ENCODE measurements at regions not wholly inside any gene's neighbourhood (a gene's known extent, or its start where the extent isn't known, plus 50 kb on each side); places are given as distances from the start of the nearest gene placed in this dataset.
A peak's percentile ranks its signal among the peaks of the same experiment; 100 is the strongest.
"Not testable (repeated sequence)": the region's sequence is repeated elsewhere in the genome, so short reads cannot be mapped to it uniquely, and the experiment has no call there.

GRCh38 chr5:20797216-20797615, 809.2 kb upstream of the CDH18 start:
- DNase-seq (ENCODE audit: low read depth) = not testable (repeated sequence)

- not testable (repeated sequence) for DNase-seq (ENCODE audit: low read depth)
These were observed 796.8 kb upstream of the CDH18 start for GRCh38 chr5:20784755-20785154.

DNA sequence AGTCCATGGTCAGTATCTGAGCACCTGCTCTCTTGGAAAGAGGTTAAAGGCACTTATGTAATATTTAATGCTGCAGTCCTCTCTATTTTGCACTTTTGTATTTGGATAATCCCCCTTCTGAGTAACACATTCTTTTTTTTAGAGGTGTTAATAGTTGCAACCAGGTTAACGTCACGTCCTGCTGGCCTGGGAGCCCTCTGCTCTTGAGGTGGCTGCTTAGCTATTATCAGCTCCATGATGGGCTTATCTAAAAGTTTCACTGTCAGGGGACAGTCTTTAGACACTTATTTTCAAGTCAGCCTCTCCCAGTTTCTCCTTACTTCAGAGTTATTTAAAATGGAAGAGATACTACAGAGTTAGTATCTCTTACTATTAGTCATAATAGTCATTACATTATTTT, 795.5 kb upstream of the CDH18 start:
- DNase-seq (ENCODE audit: low read depth) = not testable (repeated sequence)

GRCh38 chr5:20771338-20771737, 783.3 kb upstream of the CDH18 start:
- not testable (repeated sequence) for DNase-seq (ENCODE audit: low read depth)

DNA sequence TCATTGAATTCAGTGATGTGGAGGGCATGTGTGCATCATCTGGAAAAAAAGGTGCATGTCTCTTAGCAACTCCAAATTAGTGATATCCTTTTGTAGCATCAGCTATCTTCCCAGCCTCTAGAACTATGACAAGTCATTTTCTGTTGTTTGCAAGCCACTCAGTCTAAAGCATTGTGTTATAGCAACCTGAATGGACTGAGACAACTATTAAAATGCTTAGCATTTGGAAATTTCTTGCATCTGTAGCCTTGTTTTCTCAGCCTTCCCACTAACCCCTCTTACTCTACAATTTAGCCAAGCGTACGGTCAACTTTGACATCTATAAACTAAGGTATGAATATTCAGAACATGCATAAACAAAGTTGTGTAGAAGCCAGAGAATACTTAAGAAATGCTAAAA, 777.1 kb upstream of the CDH18 start:
- not testable (repeated sequence) for DNase-seq (ENCODE audit: low read depth)

GRCh38 chr5:20759459-20759858, 771.5 kb upstream of the CDH18 start:
- DNase-seq (ENCODE audit: low read depth) = not testable (repeated sequence)

DNA sequence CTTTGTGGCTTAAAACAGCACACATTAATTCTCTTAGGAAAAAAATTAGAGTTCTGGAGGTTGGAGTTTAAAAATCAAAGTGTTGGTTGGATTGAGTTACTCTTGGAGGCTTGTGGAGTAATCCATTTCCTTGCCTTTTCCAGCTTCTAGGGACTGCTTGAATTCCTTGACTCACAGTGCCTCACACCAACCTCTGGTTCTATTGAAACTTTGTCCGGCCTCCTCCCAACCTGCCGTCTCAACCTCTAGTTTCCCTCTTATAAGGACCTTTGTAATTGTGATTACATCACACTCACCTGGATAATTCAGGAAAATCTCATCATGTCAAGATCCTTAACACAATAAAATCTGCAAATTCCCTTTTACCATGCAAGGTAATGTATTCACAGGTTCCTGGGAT, 764.2 kb upstream of the CDH18 start:
- DNase-seq (ENCODE audit: low read depth) = not testable (repeated sequence)

DNA sequence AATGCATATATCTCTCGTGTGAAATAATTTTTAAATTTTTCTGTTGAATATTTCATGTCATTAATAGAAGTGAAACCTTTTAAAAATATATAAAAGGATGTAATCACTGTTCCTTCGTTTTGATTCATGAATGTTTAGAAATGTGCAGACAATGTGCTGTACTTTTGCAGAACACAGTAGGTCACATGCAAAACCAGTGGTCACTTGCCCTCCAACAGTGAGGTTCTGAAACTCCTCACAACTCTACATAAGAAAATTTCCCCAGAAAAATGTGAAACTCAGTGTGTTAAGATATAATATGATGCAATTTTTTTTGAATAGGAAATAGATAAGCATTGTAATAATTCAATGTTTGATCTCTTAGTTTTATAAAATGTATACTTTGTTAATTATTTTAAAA, 747.7 kb upstream of the CDH18 start:
- not testable (repeated sequence) for DNase-seq (ENCODE audit: low read depth)

GRCh38 chr5:20732223-20732622, 744.2 kb upstream of the CDH18 start:
- DNase-seq (ENCODE audit: low read depth) = not testable (repeated sequence)

DNA sequence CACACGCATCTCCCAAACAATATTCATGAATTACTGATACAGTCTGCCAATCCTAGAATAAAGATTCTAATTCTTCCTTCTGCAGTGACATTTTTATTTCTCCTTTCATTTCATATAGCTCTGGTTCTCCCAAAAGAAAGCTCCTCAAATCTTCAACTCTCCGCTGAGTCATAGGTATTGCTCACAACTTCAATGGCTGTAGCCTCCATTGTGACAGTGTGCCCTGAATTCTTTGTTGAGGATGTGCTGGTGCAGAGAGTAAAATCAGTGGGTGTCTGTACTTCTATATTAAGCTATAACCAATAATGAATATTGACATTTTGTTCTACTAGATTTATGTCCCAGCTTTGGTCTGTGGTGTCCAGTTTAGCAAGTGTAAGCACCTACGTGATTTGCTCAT, 733.3 kb upstream of the CDH18 start:
- not testable (repeated sequence) for DNase-seq (ENCODE audit: low read depth)

DNA sequence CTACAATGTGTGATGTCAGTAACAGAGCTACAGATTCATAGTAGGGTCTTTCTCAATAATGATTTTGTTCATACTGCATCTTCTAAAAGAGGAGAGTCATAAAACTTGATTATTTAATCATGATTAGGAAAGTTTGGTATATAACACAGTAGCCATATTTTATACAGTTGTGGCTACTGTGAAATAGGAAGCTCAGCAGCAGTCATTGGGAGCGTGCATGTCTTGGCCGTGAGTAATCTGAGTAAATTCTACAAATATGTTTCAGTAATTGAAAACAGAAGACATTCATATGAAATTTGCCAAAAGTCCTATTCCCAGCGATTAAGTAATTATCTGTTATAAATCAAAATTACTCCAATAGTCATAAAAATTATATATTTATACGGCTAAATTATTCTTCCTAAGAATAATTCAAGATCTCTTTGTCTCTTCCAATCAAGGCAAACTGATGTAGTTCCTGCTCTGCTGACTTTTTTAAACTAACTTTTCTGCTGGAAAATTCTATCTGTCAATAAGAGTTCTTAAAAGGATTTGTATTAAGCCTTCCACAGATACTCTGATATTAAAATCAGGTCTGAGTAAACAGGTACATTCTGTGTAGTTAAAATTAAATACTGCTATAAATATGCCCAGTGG, 723.6 kb upstream of the CDH18 start:
- not testable (repeated sequence) for DNase-seq (ENCODE audit: low read depth)

DNA sequence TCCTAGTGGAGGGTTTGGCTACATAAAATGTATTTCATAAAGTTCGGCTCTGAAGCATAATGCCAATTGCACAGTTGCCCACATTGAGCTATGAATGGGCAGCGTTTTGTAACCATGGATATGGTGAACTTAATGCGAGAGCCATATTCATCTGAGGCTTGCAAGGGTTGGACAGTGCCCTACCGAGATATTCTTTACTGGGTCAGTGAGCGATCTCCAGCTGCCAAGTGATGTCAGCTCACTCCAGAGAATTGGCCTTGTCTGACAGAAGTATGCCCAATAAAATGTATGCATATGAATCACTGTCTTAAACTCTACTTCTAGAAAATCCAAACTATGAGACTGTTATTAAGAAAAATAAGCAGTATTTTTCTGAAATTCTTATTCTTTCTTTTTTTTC, 719.6 kb upstream of the CDH18 start:
- not testable (repeated sequence) for DNase-seq (ENCODE audit: low read depth)

- no peak for DNase-seq (ENCODE audit: low read depth)
These were observed 706.1 kb upstream of the CDH18 start for GRCh38 chr5:20694121-20694520.

GRCh38 chr5:20692913-20693312, 704.9 kb upstream of the CDH18 start:
- no peak for DNase-seq (ENCODE audit: low read depth)

DNA sequence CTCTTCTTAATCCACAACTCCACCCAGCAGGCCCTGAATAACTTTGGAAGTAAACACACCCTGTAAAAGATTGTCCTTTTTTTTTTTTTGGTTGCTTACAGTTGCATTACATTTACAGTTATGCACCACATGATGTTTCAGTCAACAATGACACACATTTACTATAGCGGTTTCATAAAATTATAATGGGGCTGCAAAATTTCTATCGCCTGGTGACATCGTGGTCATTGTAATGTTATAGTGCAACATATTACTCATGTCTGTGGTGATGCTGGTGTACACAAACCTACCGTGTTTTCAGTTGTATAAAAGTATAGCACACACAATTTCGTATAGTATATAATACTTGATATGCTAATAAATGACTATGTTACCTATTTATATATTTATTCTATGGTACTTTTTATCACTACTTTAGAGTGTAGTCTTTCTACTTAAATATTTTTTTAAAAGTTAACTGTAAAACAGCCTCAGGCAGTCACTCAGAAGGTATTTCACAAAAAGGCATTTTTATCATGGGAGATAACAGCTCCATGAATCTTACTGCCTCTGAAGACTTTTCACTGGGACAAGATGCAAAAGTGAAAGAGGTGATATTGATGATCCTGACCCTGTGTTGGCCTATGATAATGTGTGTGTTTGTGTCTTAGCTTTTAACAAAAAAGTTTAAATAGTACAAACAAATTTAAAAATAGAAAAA, 695.4 kb upstream of the CDH18 start:
- no peak for DNase-seq (ENCODE audit: low read depth)

DNA sequence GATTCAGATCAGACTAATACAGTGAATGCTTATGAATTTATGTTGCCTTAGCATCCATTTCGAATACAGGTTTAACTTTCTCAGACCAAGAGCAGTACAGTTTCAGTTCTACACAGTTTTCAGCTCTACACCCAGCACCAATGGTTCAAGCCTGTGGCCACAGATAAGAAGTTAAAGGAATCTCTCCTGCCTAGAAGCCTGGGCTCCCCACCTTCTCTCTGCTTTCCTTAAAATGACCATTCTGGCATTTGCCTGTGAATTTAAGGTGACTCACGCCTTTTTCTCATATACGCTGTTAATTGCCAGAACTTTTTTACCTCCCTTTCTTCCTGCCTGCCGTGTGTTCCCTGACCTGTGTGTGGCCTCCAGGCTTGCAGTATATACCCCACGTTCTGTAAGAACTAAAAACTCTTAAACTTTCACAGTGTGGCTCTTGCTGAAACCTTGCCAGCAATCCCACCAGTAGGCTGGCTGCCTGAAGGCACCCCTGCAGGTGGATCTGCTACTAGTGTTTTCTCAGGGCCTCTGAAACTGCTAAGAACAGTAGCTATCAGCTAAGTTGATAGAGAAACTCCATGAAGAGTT, 692.8 kb upstream of the CDH18 start:
- no peak for DNase-seq (ENCODE audit: low read depth)

GRCh38 chr5:20678814-20679298, 690.9 kb upstream of the CDH18 start:
- DNase-seq (ENCODE audit: low read depth) = peak; percentile 80

GRCh38 chr5:20678386-20678785, 690.4 kb upstream of the CDH18 start:
- DNase-seq (ENCODE audit: low read depth) = no peak

DNA sequence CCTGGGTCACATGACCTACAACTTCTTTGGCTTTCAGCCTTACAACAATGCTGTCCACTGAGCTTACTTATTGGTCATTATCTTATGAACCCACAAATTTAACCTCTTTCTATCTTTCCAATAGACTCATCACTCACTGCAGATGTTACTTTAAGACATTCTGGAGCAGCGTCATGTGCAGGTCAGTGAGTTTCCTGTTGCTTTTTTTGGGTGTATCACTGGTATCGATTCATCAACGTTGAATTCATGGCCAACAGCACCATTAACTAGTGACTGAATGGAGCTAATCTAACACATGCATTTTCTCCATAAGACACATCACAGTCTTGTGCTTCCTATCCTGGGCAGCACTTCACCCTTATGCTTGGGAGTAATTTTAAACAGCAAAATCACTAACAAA, 672.6 kb upstream of the CDH18 start:
- no peak for DNase-seq (ENCODE audit: low read depth)

- no peak for DNase-seq (ENCODE audit: low read depth)
These were observed 668.3 kb upstream of the CDH18 start for GRCh38 chr5:20656262-20656661.

- DNase-seq (ENCODE audit: low read depth) = no peak
These were observed 667.2 kb upstream of the CDH18 start for GRCh38 chr5:20655211-20655610.

GRCh38 chr5:20654746-20655145, 666.7 kb upstream of the CDH18 start:
- no peak for DNase-seq (ENCODE audit: low read depth)

DNA sequence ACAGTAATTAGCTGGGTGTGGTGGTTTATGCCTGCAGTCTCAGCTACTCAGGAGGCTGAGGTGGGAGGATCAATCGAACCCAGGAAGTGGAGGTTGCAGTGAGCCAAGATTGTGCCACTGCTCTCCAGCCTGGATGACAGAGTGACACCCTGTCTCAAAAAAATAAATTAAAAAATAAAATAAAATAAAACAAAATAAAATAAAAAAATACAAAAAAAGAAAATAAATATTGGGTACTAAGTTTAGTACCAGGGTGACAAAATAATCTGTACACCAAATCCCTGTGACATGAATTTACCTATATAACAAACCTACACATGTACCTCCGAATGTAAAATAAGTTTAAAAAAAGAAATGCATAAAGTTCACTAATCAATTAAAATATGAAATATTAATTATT, 666.0 kb upstream of the CDH18 start:
- no peak for DNase-seq (ENCODE audit: low read depth)

Data from non-pigmented ciliary epithelial cell (primary cell).